Mesothelial cell of epicardium (in vitro differentiated cells): ENCODE measurements at regions not wholly inside any gene's neighbourhood (a gene's known extent, or its start where the extent isn't known, plus 50 kb on each side); places are given as distances from the start of the nearest gene placed in this dataset.

ENCODE experiments used
- DNase-seq, 2 experiments: peaks; one replicate each; pipeline ENCODE4 v3.0.0; 2021; ENCODE audit warnings: low spot score in 2 of 2; ENCODE audit not compliant: unreplicated experiment in 2 of 2
- H3K27ac Mint-ChIP-seq: 2 replicates; pipeline ENCODE4 v1.8.0; 2021; ENCODE audit warnings: mixed read lengths
- H3K27me3 Mint-ChIP-seq: 2 replicates; pipeline ENCODE4 v1.8.0; 2021; ENCODE audit warnings: low read depth, mixed read lengths
- H3K36me3 Mint-ChIP-seq: 2 replicates; pipeline ENCODE4 v1.8.0; 2021; ENCODE audit warnings: mixed read lengths
- H3K4me1 Mint-ChIP-seq: 2 replicates; pipeline ENCODE4 v1.8.0; 2021; ENCODE audit warnings: mixed read lengths
- H3K4me3 Mint-ChIP-seq: 2 replicates; pipeline ENCODE4 v1.8.0; 2021; ENCODE audit warnings: mild to moderate bottlenecking, moderate library complexity, mixed read lengths
- H3K9me3 Mint-ChIP-seq: 2 replicates; pipeline ENCODE4 v1.8.0; 2021; ENCODE audit warnings: mixed read lengths
- CTCF ChIP-seq: fragments of 200-600 bp; sonication (generic); IDR thresholded peaks from one replicate; pipeline ENCODE4 v1.5.0; 2021; ENCODE audit warnings: antibody characterized with exemption; ENCODE audit not compliant: unreplicated experiment

- H3K4me3 Mint-ChIP-seq = no peak overlapping the region
- H3K27ac Mint-ChIP-seq = no peak overlapping the region
- DNase-seq = no peak
- no peak for TF ChIP-seq CTCF
- peaks cover 31% of the 10 kb centered on the region for H3K36me3 Mint-ChIP-seq
- H3K9me3 Mint-ChIP-seq = peaks cover 83% of the 10 kb centered on the region
- H3K4me1 Mint-ChIP-seq = no peaks in the 10 kb centered on the region
- H3K27me3 Mint-ChIP-seq = no peaks in the 10 kb centered on the region
Measured at GRCh38 chr7:138342990-138343389, 117.1 kb upstream of the TRIM24 start.

- TF ChIP-seq CTCF = no peak
- no peak overlapping the region for H3K4me3 Mint-ChIP-seq
- no peaks in the 10 kb centered on the region for H3K27me3 Mint-ChIP-seq
- no peak for DNase-seq
- peaks cover 17% of the 10 kb centered on the region for H3K36me3 Mint-ChIP-seq
- H3K9me3 Mint-ChIP-seq = peaks cover 72% of the 10 kb centered on the region
- no peak overlapping the region for H3K27ac Mint-ChIP-seq
- no peaks in the 10 kb centered on the region for H3K4me1 Mint-ChIP-seq
Measured at GRCh38 chr7:138345567-138345966, 114.5 kb upstream of the TRIM24 start.

GRCh38 chr7:138346975-138347374 is 113.1 kb upstream of the TRIM24 start:
- DNase-seq = no peak
- no peak overlapping the region for H3K4me3 Mint-ChIP-seq
- no peaks in the 10 kb centered on the region for H3K4me1 Mint-ChIP-seq
- peaks cover 63% of the 10 kb centered on the region for H3K9me3 Mint-ChIP-seq
- no peak for TF ChIP-seq CTCF
- peaks cover 21% of the 10 kb centered on the region for H3K36me3 Mint-ChIP-seq
- H3K27me3 Mint-ChIP-seq = no peaks in the 10 kb centered on the region
- H3K27ac Mint-ChIP-seq = no peak overlapping the region

GRCh38 chr7:138349841-138350700 is 110.0 kb upstream of the TRIM24 start:
- Mint-ChIP-seq H3K27ac (no peak overlapping the region), H3K9me3 (peaks cover 39% of the 10 kb centered on the region), H3K4me3 (no peak overlapping the region), H3K36me3 (peaks cover 15% of the 10 kb centered on the region), H3K27me3 (no peaks in the 10 kb centered on the region), H3K4me1 (no peaks in the 10 kb centered on the region)
- DNase-seq = no peak
- no peak for TF ChIP-seq CTCF

- TF ChIP-seq CTCF = no peak
- Mint-ChIP-seq H3K9me3 (peaks cover 36% of the 10 kb centered on the region), H3K27me3 (no peaks in the 10 kb centered on the region), H3K27ac (no peak overlapping the region), H3K4me1 (no peaks in the 10 kb centered on the region), H3K36me3 (peaks cover 12% of the 10 kb centered on the region), H3K4me3 (no peak overlapping the region)
- no peak for DNase-seq
Measured at GRCh38 chr7:138350701-138351357, 109.2 kb upstream of the TRIM24 start.
